Type B pancreatic cell (in vitro differentiated cells): ENCODE measurements at regions not wholly inside any gene's neighbourhood (a gene's known extent, or its start where the extent isn't known, plus 50 kb on each side); places are given as distances from the start of the nearest gene placed in this dataset.

ENCODE experiments used
- DNase-seq: peaks from one replicate; pipeline ENCODE4 v3.0.0; 2021; ENCODE audit warnings: mixed read lengths; ENCODE audit not compliant: unreplicated experiment; ENCODE audit errors: extremely low spot score
- H3K27ac Mint-ChIP-seq: 2 replicates; pipeline ENCODE4 v1.8.0; 2021; ENCODE audit warnings: mild to moderate bottlenecking, mixed read lengths
- H3K27me3 Mint-ChIP-seq: 2 replicates; pipeline ENCODE4 v1.8.0; 2021; ENCODE audit warnings: mixed read lengths
- H3K36me3 Mint-ChIP-seq: 2 replicates; pipeline ENCODE4 v1.8.0; 2021; ENCODE audit warnings: mixed read lengths
- H3K4me1 Mint-ChIP-seq: one replicate; pipeline ENCODE4 v1.8.0; 2021; ENCODE audit warnings: mixed read lengths; ENCODE audit not compliant: unreplicated experiment
- H3K4me3 Mint-ChIP-seq: 2 replicates; pipeline ENCODE4 v1.8.0; 2021; ENCODE audit warnings: mild to moderate bottlenecking, mixed read lengths
- H3K9me3 Mint-ChIP-seq: 2 replicates; pipeline ENCODE4 v1.8.0; 2021; ENCODE audit warnings: mixed read lengths
- CTCF ChIP-seq: fragments of 200-600 bp; sonication (generic); conservative IDR thresholded peaks from 2 replicates; pipeline ENCODE4 v1.5.0; 2021; ENCODE audit warnings: antibody characterized with exemption, mild to moderate bottlenecking

- no peak overlapping the region for H3K4me3 Mint-ChIP-seq
- H3K27me3 Mint-ChIP-seq, result no peaks in the 10 kb centered on the region
- H3K4me1 Mint-ChIP-seq, result peaks cover 18% of the 10 kb centered on the region
- no peak for TF ChIP-seq CTCF
- no peak overlapping the region for H3K27ac Mint-ChIP-seq
- H3K36me3 Mint-ChIP-seq, result no peaks in the 10 kb centered on the region
- no peak for DNase-seq
- H3K9me3 Mint-ChIP-seq, result no peaks in the 10 kb centered on the region
Observed at GRCh38 chr6:140069576-140069975, 695.1 kb upstream of the CITED2 start.

DNA sequence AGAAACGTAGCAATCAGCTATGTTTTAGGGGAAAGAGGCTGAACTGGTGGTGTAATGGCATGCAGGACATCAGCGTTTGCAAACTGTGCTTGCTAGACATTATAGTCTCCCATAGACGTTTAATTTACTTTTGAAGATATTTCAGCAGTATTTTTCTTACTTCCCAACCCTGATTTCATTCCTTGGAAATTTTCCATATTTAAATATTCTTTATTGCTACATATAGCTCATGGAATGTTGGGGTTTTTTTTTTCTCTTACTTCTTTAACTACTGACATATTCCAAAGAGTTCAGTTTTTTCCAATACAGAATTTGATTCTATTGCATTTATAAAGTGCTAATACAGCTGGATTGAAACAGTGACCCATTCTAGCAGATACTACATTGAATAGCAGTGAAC is 694.4 kb upstream of the CITED2 start:
- no peaks in the 10 kb centered on the region for H3K36me3 Mint-ChIP-seq
- no peaks in the 10 kb centered on the region for H3K9me3 Mint-ChIP-seq
- no peak for TF ChIP-seq CTCF
- H3K4me3 Mint-ChIP-seq, result no peak overlapping the region
- no peaks in the 10 kb centered on the region for H3K27me3 Mint-ChIP-seq
- peaks cover 18% of the 10 kb centered on the region for H3K4me1 Mint-ChIP-seq
- no peak for DNase-seq
- no peak overlapping the region for H3K27ac Mint-ChIP-seq

DNA sequence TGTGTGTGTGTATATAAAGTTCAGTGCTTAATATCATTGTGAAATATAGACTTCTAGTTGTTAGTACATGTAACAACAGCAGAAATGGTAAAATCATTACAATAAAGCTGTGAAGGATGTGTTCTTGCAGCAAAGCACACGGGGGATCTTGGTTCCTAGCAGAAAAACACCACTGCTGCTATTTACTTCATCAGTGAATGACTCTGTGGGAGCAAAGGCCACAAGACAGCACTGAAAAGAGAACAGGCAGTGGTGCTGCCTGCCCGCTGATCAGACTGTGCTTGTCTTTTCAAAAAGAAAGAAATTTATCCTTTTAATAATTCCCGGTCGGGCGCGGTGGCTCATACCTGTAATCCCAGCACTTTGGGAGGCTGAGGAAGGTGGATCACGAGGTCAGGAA is 689.9 kb upstream of the CITED2 start:
- Mint-ChIP-seq H3K9me3 (peaks cover 4% of the 10 kb centered on the region), H3K27me3 (no peaks in the 10 kb centered on the region), H3K27ac (no peak overlapping the region), H3K36me3 (no peaks in the 10 kb centered on the region), H3K4me1 (peaks cover 22% of the 10 kb centered on the region), H3K4me3 (no peak overlapping the region)
- TF ChIP-seq CTCF, result no peak
- no peak for DNase-seq

- Mint-ChIP-seq H3K27me3 (no peaks in the 10 kb centered on the region), H3K4me1 (peaks cover 22% of the 10 kb centered on the region), H3K9me3 (peaks cover 9% of the 10 kb centered on the region), H3K36me3 (no peaks in the 10 kb centered on the region), H3K4me3 (no peak overlapping the region), H3K27ac (peak overlapping the region; percentile 23)
- no peak for TF ChIP-seq CTCF
- no peak for DNase-seq
Observed at GRCh38 chr6:140063021-140063399, 688.6 kb upstream of the CITED2 start.

GRCh38 chr6:140062043-140063020 is 687.9 kb upstream of the CITED2 start:
- H3K27me3 Mint-ChIP-seq, result no peaks in the 10 kb centered on the region
- TF ChIP-seq CTCF, result no peak
- H3K4me1 Mint-ChIP-seq, result peaks cover 22% of the 10 kb centered on the region
- no peaks in the 10 kb centered on the region for H3K36me3 Mint-ChIP-seq
- peak overlapping the region; percentile 21 for H3K4me3 Mint-ChIP-seq
- peak overlapping the region; percentile 77 for H3K27ac Mint-ChIP-seq
- peaks cover 9% of the 10 kb centered on the region for H3K9me3 Mint-ChIP-seq
- no peak for DNase-seq
